GM12878 (cell line): ENCODE measurements at regions not wholly inside any gene's neighbourhood (a gene's known extent, or its start where the extent isn't known, plus 50 kb on each side); places are given as distances from the start of the nearest gene placed in this dataset.

Experiments used
- ATAC-seq: fragments of 200-7000 bp; cut with Tn5 transposase; 3 replicates; pipeline ENCODE4 v1.9.1; 2020; ENCODE audit warnings: mild to moderate bottlenecking, moderate library complexity
- BruUV-seq: library from RNA; stranded (reverse); fragments of 400-500 nt; replicated peaks from 2 replicates; lab custom pipeline; 2021; lab: Mats Ljungman, UMichigan
- CTCF ChIA-PET: fragments of 300-600 bp; sonication (Branson Sonifier 250); formaldehyde crosslinking; extraction: SDS; loops from one replicate; lab custom pipeline; 2021; ENCODE audit warnings: inconsistent platforms; lab: Yijun Ruan, JAX
- POLR2A ChIA-PET: fragments of 350-600 bp; formaldehyde crosslinking; extraction: SDS; loops from one replicate; lab custom pipeline; 2021; ENCODE audit warnings: inconsistent platforms; lab: Charles Lee
- RAD21 ChIA-PET: fragments of 300-600 bp; sonication (Branson Sonifier 250); formaldehyde crosslinking; loops from one replicate; lab custom pipeline; 2023; ENCODE audit warnings: antibody characterized with exemption; ENCODE audit not compliant: unreplicated experiment; lab: Charles Lee
- SMC1A ChIA-PET: fragments of 300-600 bp; sonication (Branson Sonifier 250); formaldehyde crosslinking; loops from one replicate; lab custom pipeline; 2023; ENCODE audit not compliant: unreplicated experiment, uncharacterized antibody; lab: Charles Lee
- DNase-seq: peaks from one replicate; pipeline ENCODE4 v3.0.0-alpha.2; 2011; ENCODE audit warnings: low read depth, low spot score
- FAIRE-seq: peaks from 3 replicates; lab custom pipeline; 2011; peaks lifted over from hg19 to GRCh38; lab: Jason Lieb, UNC
- H2AFZ ChIP-seq: 2 replicates; pipeline ENCODE4 v1.6.0; 2011; ENCODE audit warnings: low read depth, low read length, control low read depth; ENCODE audit not compliant: control insufficient read depth
- H3K27ac ChIP-seq: 2 replicates; pipeline ENCODE4 v1.5.1; 2011; ENCODE audit warnings: control low read depth; ENCODE audit not compliant: control insufficient read depth, insufficient read depth
- H3K27me3 ChIP-seq, 2 experiments: replicated peaks in 1 of 2; 2 replicates each; pipeline versions ENCODE4 v1.6.0 to v1.6.1; 2011; ENCODE audit warnings: low read length in 1 of 2; ENCODE audit not compliant: control insufficient read depth in 2 of 2, insufficient read depth in 2 of 2
- H3K36me3 ChIP-seq, 2 experiments: 2 replicates each; pipeline ENCODE4 v1.5.1; 2011; ENCODE audit warnings: low read length in 1 of 2; ENCODE audit not compliant: control insufficient read depth in 2 of 2, insufficient read depth in 2 of 2
- H3K4me1 ChIP-seq: 2 replicates; pipeline ENCODE4 v1.6.1; 2011; ENCODE audit warnings: mild to moderate bottlenecking, low read length, moderate library complexity, mixed read lengths; ENCODE audit not compliant: control insufficient read depth, insufficient read depth
- H3K4me2 ChIP-seq: 2 replicates; pipeline ENCODE4 v1.6.0; 2011; ENCODE audit warnings: control low read depth; ENCODE audit not compliant: control insufficient read depth, insufficient read depth
- H3K4me3 ChIP-seq: fragments of 200-600 bp; sonication (generic); 2 replicates; pipeline ENCODE4 v1.5.1; 2016
- H3K79me2 ChIP-seq: 2 replicates; pipeline ENCODE4 v1.6.0; 2011; ENCODE audit warnings: low read length; ENCODE audit not compliant: control insufficient read depth, insufficient read depth
- H3K9ac ChIP-seq: 2 replicates; pipeline ENCODE4 v1.8.0; 2011; ENCODE audit warnings: low read length, control low read depth, mixed read lengths; ENCODE audit not compliant: control insufficient read depth, insufficient read depth
- H3K9me3 ChIP-seq: replicated peaks from 3 replicates; pipeline ENCODE4 v1.5.1; 2011; ENCODE audit warnings: mild to moderate bottlenecking, low read length; ENCODE audit not compliant: control insufficient read depth, insufficient read depth
- H4K20me1 ChIP-seq: 2 replicates; pipeline ENCODE4 v1.6.0; 2011; ENCODE audit not compliant: control insufficient read depth, insufficient read depth
- ATF7 ChIP-seq: fragments of 450-650 bp; IDR thresholded peaks from 2 replicates; pipeline ENCODE4 v1.6.1; 2016; ENCODE audit warnings: low read depth, mild to moderate bottlenecking
- CREB1 ChIP-seq: IDR thresholded peaks from 2 replicates; pipeline ENCODE4 v1.6.1; 2012; ENCODE audit warnings: low read depth, mild to moderate bottlenecking, inconsistent platforms
- CREM ChIP-seq: IDR thresholded peaks from 2 replicates; pipeline ENCODE4 v1.6.1; 2014; ENCODE audit warnings: antibody characterized with exemption, low read depth
- ESRRA ChIP-seq: IDR thresholded peaks from 2 replicates; pipeline ENCODE4 v1.6.1; 2012; ENCODE audit warnings: mild to moderate bottlenecking, low read length, improper control_type of control experiment
- FOXK2 ChIP-seq: fragments of 450-650 bp; IDR thresholded peaks from 2 replicates; pipeline ENCODE4 v1.6.1; 2017; ENCODE audit warnings: mild to moderate bottlenecking, moderate library complexity
- IRF4 ChIP-seq: IDR thresholded peaks from 2 replicates; pipeline ENCODE4 v1.6.1; 2011; ENCODE audit warnings: low read depth, low read length
- MYC ChIP-seq: IDR thresholded peaks from 2 replicates; pipeline ENCODE4 v1.6.1; 2011; ENCODE audit warnings: mild to moderate bottlenecking, low read length, moderate library complexity, inconsistent platforms; ENCODE audit not compliant: insufficient read depth, insufficient replicate concordance, insufficient read length, severe bottlenecking
- NR2C2 ChIP-seq: IDR thresholded peaks from 2 replicates; pipeline ENCODE4 v1.6.1; 2011; ENCODE audit warnings: borderline replicate concordance, low read depth; ENCODE audit not compliant: control insufficient read depth, insufficient read length
- RAD21 ChIP-seq: IDR thresholded peaks from 2 replicates; pipeline ENCODE4 v1.6.1; 2011; ENCODE audit warnings: mild to moderate bottlenecking, low read depth, low read length, moderate library complexity; ENCODE audit not compliant: insufficient read depth
- SIX5 ChIP-seq: IDR thresholded peaks from 2 replicates; pipeline ENCODE4 v1.6.1; 2011; ENCODE audit warnings: mild to moderate bottlenecking, low read depth, low read length, moderate library complexity; ENCODE audit not compliant: severe bottlenecking
- SMC3 ChIP-seq: IDR thresholded peaks from 2 replicates; pipeline ENCODE4 v1.6.1; 2011; ENCODE audit warnings: low read length, improper control_type of control experiment, borderline replicate concordance
- SREBF1 ChIP-seq: IDR thresholded peaks from 2 replicates; pipeline ENCODE4 v1.6.1; 2012; ENCODE audit warnings: mild to moderate bottlenecking, low read length
- ZNF207 ChIP-seq: fragments of 450-650 bp; IDR thresholded peaks from 2 replicates; pipeline ENCODE4 v1.6.1; 2014; ENCODE audit warnings: antibody characterized with exemption, mild to moderate bottlenecking, borderline replicate concordance
- WGBS: methylation state at CpG from one replicate; pipeline ENCODE4 v1.1.6; 2016; ENCODE audit warnings: low lambda C conversion rate; ENCODE audit not compliant: insufficient replicate concordance, insufficient coverage; ENCODE audit errors: missing lambda C conversion rate; 5-methylcytosine and 5-hydroxymethylcytosine counted together
- in situ Hi-C: fragments of 300-500 bp; cut with MboI; formaldehyde crosslinking; loops from 9 replicates; pipeline ENCODE4 v1.14.3; 2018; ENCODE audit warnings: mixed read lengths
- intact Hi-C: fragments of 100-400 bp; cut with micrococcal nuclease; formaldehyde crosslinking; loops from one replicate; pipeline ENCODE4 v1.14.2; 2022; ENCODE audit not compliant: unreplicated experiment
- TF ChIP-seq, protein P1 (sequence below), 3 experiments: IDR thresholded peaks in 2 of 3; conservative IDR thresholded peaks in 1 of 3; 2 replicates each; pipeline ENCODE4 v1.5.1; 2011; ENCODE audit warnings: low read depth in 3 of 3, low read length in 3 of 3, mild to moderate bottlenecking in 3 of 3, control low read depth in 2 of 3, moderate library complexity in 2 of 3, inconsistent platforms in 1 of 3, mixed read lengths in 1 of 3; ENCODE audit not compliant: control insufficient read depth in 2 of 3, insufficient read depth in 1 of 3; ENCODE audit errors: extremely low read depth in 1 of 3
- TF ChIP-seq, protein P2 (sequence below): fragments of 450-650 bp; IDR thresholded peaks from 2 replicates; pipeline ENCODE4 v1.6.1; 2017; ENCODE audit warnings: mild to moderate bottlenecking, low read depth, inconsistent platforms; ENCODE audit not compliant: poor library complexity, severe bottlenecking
- TF ChIP-seq, protein P3 (sequence below): fragments of 450-650 bp; IDR thresholded peaks from 2 replicates; pipeline ENCODE4 v1.6.1; 2017; ENCODE audit warnings: low read depth, mild to moderate bottlenecking, moderate library complexity
- TF ChIP-seq, protein P4 (sequence below): fragments of 450-650 bp; IDR thresholded peaks from 2 replicates; pipeline ENCODE4 v1.6.1; 2017; ENCODE audit warnings: borderline replicate concordance

DNA sequence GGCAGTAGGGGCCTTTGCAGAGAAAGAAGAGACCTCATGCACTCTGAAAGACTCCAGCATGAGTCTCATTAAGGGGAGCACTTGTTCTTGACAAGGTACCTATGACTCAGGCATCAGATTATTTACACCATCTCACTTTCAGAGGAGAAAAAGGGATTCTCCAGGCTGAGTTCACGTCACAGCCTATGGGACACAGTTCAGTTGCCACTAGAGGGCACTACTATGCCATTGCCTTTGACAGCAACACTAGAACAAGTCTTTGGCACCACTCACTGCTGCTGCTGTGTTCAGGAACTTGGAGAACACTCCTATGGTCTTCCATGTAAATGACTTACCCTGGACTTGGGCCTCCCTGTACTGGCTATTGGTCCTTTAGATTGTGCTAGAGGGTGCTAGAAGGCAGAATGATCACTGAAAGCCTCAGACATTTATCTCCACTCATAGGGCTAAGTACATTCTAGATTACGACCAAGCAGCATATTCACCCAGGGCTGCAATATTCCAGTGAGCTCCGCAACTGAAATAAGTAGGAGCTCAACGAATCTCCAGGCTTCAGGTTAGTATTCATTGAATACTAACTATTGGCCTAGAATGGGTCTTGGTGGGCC lies 225.1 kb upstream of the CA10 start:
- H3K4me1 ChIP-seq, result no peaks in the 10 kb centered on the region
- peak; percentile 73 for ATAC-seq
- BruUV-seq, result no TSS peak
- CTCF ChIA-PET, result interaction anchor here (0.7 to 1.5 kb wide), 3 partner anchors 8 to 10 kb away, joined by 4 to 6 read pairs (median 4); no protein-coding TSS in a partner anchor
- in situ Hi-C loops (no loop called here), intact Hi-C loops (no loop called here)
- H3K4me2 ChIP-seq, result no peak overlapping the region
- H3K9ac ChIP-seq, result no peak overlapping the region
- H3K36me3 ChIP-seq, result no peaks in the 10 kb centered on the region
- SMC1A ChIA-PET, result interaction anchor here (0.7 to 0.9 kb wide), 2 partner anchors 12 to 29 kb away, joined by 3 read pairs; no protein-coding TSS in a partner anchor
- H2AFZ ChIP-seq, result no peak overlapping the region
- no peaks in the 10 kb centered on the region; the same call in 2 of the 3 replicates for H3K9me3 ChIP-seq
- 14% methylated on average over 4 of the region's 4 CpGs for WGBS
- no peaks in the 10 kb centered on the region for H3K27me3 ChIP-seq
- POLR2A ChIA-PET, result no interaction called here
- no peaks in the 10 kb centered on the region for H4K20me1 ChIP-seq
- no peaks in the 10 kb centered on the region for H3K79me2 ChIP-seq
- no peak overlapping the region for H3K4me3 ChIP-seq
- FAIRE-seq, result no peak
- no peak for DNase-seq
- H3K27ac ChIP-seq, result no peak overlapping the region
- RAD21 ChIA-PET, result no interaction called here
- no peak for TF ChIP-seq ZNF207
- TF ChIP-seq, protein P1, sequence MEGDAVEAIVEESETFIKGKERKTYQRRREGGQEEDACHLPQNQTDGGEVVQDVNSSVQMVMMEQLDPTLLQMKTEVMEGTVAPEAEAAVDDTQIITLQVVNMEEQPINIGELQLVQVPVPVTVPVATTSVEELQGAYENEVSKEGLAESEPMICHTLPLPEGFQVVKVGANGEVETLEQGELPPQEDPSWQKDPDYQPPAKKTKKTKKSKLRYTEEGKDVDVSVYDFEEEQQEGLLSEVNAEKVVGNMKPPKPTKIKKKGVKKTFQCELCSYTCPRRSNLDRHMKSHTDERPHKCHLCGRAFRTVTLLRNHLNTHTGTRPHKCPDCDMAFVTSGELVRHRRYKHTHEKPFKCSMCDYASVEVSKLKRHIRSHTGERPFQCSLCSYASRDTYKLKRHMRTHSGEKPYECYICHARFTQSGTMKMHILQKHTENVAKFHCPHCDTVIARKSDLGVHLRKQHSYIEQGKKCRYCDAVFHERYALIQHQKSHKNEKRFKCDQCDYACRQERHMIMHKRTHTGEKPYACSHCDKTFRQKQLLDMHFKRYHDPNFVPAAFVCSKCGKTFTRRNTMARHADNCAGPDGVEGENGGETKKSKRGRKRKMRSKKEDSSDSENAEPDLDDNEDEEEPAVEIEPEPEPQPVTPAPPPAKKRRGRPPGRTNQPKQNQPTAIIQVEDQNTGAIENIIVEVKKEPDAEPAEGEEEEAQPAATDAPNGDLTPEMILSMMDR (IDR thresholded peaks at IDR 0.05 in 2 of 3, conservative IDR thresholded peaks at IDR 0.05 in 1 of 3; ENCODE audit: control insufficient read depth in 2 of 3, extremely low read depth in 1 of 3, insufficient read depth in 1 of 3, low read depth in 3 of 3, low read length in 3 of 3), result peak; percentile 58 to 60 (median 59); a peak in 4 of 6 replicates
- 0 out of 2 replicates have a peak, but pooled peaks have one; percentile 45 for TF ChIP-seq CREB1
- TF ChIP-seq RAD21, result peak; percentile 60
- TF ChIP-seq ATF7, result no peak
- TF ChIP-seq SMC3, result peak; percentile 21; the same call in 1 of the 2 replicates
- peak; percentile 61; the same call in 1 of the 2 replicates for TF ChIP-seq CREM
- TF ChIP-seq NR2C2, result no peak
- TF ChIP-seq FOXK2, result no peak
- TF ChIP-seq ESRRA, result no peak
- TF ChIP-seq, protein P2, sequence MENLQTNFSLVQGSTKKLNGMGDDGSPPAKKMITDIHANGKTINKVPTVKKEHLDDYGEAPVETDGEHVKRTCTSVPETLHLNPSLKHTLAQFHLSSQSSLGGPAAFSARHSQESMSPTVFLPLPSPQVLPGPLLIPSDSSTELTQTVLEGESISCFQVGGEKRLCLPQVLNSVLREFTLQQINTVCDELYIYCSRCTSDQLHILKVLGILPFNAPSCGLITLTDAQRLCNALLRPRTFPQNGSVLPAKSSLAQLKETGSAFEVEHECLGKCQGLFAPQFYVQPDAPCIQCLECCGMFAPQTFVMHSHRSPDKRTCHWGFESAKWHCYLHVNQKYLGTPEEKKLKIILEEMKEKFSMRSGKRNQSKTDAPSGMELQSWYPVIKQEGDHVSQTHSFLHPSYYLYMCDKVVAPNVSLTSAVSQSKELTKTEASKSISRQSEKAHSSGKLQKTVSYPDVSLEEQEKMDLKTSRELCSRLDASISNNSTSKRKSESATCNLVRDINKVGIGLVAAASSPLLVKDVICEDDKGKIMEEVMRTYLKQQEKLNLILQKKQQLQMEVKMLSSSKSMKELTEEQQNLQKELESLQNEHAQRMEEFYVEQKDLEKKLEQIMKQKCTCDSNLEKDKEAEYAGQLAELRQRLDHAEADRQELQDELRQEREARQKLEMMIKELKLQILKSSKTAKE, result no peak
- TF ChIP-seq, protein P3, sequence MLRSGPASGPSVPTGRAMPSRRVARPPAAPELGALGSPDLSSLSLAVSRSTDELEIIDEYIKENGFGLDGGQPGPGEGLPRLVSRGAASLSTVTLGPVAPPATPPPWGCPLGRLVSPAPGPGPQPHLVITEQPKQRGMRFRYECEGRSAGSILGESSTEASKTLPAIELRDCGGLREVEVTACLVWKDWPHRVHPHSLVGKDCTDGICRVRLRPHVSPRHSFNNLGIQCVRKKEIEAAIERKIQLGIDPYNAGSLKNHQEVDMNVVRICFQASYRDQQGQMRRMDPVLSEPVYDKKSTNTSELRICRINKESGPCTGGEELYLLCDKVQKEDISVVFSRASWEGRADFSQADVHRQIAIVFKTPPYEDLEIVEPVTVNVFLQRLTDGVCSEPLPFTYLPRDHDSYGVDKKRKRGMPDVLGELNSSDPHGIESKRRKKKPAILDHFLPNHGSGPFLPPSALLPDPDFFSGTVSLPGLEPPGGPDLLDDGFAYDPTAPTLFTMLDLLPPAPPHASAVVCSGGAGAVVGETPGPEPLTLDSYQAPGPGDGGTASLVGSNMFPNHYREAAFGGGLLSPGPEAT, result no peak
- no peak for TF ChIP-seq SREBF1
- TF ChIP-seq MYC, result no peak
- TF ChIP-seq, protein P4, sequence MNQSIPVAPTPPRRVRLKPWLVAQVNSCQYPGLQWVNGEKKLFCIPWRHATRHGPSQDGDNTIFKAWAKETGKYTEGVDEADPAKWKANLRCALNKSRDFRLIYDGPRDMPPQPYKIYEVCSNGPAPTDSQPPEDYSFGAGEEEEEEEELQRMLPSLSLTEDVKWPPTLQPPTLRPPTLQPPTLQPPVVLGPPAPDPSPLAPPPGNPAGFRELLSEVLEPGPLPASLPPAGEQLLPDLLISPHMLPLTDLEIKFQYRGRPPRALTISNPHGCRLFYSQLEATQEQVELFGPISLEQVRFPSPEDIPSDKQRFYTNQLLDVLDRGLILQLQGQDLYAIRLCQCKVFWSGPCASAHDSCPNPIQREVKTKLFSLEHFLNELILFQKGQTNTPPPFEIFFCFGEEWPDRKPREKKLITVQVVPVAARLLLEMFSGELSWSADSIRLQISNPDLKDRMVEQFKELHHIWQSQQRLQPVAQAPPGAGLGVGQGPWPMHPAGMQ, result no peak
- TF ChIP-seq SIX5, result no peak
- no peak for TF ChIP-seq IRF4
